GM12878 (cell line): ENCODE measurements at regions not wholly inside any gene's neighbourhood (a gene's known extent, or its start where the extent isn't known, plus 50 kb on each side); places are given as distances from the start of the nearest gene placed in this dataset.

Source experiments
- ATAC-seq: fragments of 200-7000 bp; cut with Tn5 transposase; 3 replicates; pipeline ENCODE4 v1.9.1; 2020; ENCODE audit warnings: mild to moderate bottlenecking, moderate library complexity
- BruUV-seq: library from RNA; stranded (reverse); fragments of 400-500 nt; replicated peaks from 2 replicates; lab custom pipeline; 2021; lab: Mats Ljungman, UMichigan
- CTCF ChIA-PET: fragments of 300-600 bp; sonication (Branson Sonifier 250); formaldehyde crosslinking; extraction: SDS; loops from one replicate; lab custom pipeline; 2021; ENCODE audit warnings: inconsistent platforms; lab: Yijun Ruan, JAX
- POLR2A ChIA-PET: fragments of 350-600 bp; formaldehyde crosslinking; extraction: SDS; loops from one replicate; lab custom pipeline; 2021; ENCODE audit warnings: inconsistent platforms; lab: Charles Lee
- RAD21 ChIA-PET: fragments of 300-600 bp; sonication (Branson Sonifier 250); formaldehyde crosslinking; loops from one replicate; lab custom pipeline; 2023; ENCODE audit warnings: antibody characterized with exemption; ENCODE audit not compliant: unreplicated experiment; lab: Charles Lee
- SMC1A ChIA-PET: fragments of 300-600 bp; sonication (Branson Sonifier 250); formaldehyde crosslinking; loops from one replicate; lab custom pipeline; 2023; ENCODE audit not compliant: unreplicated experiment, uncharacterized antibody; lab: Charles Lee
- DNase-seq: peaks from one replicate; pipeline ENCODE4 v3.0.0-alpha.2; 2011; ENCODE audit warnings: low read depth, low spot score
- FAIRE-seq: peaks from 3 replicates; lab custom pipeline; 2011; peaks lifted over from hg19 to GRCh38; lab: Jason Lieb, UNC
- H2AFZ ChIP-seq: 2 replicates; pipeline ENCODE4 v1.6.0; 2011; ENCODE audit warnings: low read depth, low read length, control low read depth; ENCODE audit not compliant: control insufficient read depth
- H3K27ac ChIP-seq: 2 replicates; pipeline ENCODE4 v1.5.1; 2011; ENCODE audit warnings: control low read depth; ENCODE audit not compliant: control insufficient read depth, insufficient read depth
- H3K27me3 ChIP-seq, 2 experiments: replicated peaks in 1 of 2; 2 replicates each; pipeline versions ENCODE4 v1.6.0 to v1.6.1; 2011; ENCODE audit warnings: low read length in 1 of 2; ENCODE audit not compliant: control insufficient read depth in 2 of 2, insufficient read depth in 2 of 2
- H3K36me3 ChIP-seq, 2 experiments: 2 replicates each; pipeline ENCODE4 v1.5.1; 2011; ENCODE audit warnings: low read length in 1 of 2; ENCODE audit not compliant: control insufficient read depth in 2 of 2, insufficient read depth in 2 of 2
- H3K4me1 ChIP-seq: 2 replicates; pipeline ENCODE4 v1.6.1; 2011; ENCODE audit warnings: mild to moderate bottlenecking, low read length, moderate library complexity, mixed read lengths; ENCODE audit not compliant: control insufficient read depth, insufficient read depth
- H3K4me2 ChIP-seq: 2 replicates; pipeline ENCODE4 v1.6.0; 2011; ENCODE audit warnings: control low read depth; ENCODE audit not compliant: control insufficient read depth, insufficient read depth
- H3K4me3 ChIP-seq: fragments of 200-600 bp; sonication (generic); 2 replicates; pipeline ENCODE4 v1.5.1; 2016
- H3K79me2 ChIP-seq: 2 replicates; pipeline ENCODE4 v1.6.0; 2011; ENCODE audit warnings: low read length; ENCODE audit not compliant: control insufficient read depth, insufficient read depth
- H3K9ac ChIP-seq: 2 replicates; pipeline ENCODE4 v1.8.0; 2011; ENCODE audit warnings: low read length, control low read depth, mixed read lengths; ENCODE audit not compliant: control insufficient read depth, insufficient read depth
- H3K9me3 ChIP-seq: replicated peaks from 3 replicates; pipeline ENCODE4 v1.5.1; 2011; ENCODE audit warnings: mild to moderate bottlenecking, low read length; ENCODE audit not compliant: control insufficient read depth, insufficient read depth
- H4K20me1 ChIP-seq: 2 replicates; pipeline ENCODE4 v1.6.0; 2011; ENCODE audit not compliant: control insufficient read depth, insufficient read depth
- CBX3 ChIP-seq: fragments of 200-600 bp; sonication (generic); IDR thresholded peaks from 2 replicates; pipeline ENCODE4 v1.6.1; 2016; ENCODE audit warnings: low read depth, borderline replicate concordance
- CBX5 ChIP-seq: sonication (generic); IDR thresholded peaks from 2 replicates; pipeline ENCODE4 v1.6.1; 2016; ENCODE audit warnings: low read depth, moderate library complexity, mild to moderate bottlenecking, inconsistent platforms
- CHD4 ChIP-seq: fragments of 200-600 bp; sonication (generic); IDR thresholded peaks from 2 replicates; pipeline ENCODE4 v1.6.1; 2016; ENCODE audit warnings: mild to moderate bottlenecking
- CREM ChIP-seq: IDR thresholded peaks from 2 replicates; pipeline ENCODE4 v1.6.1; 2014; ENCODE audit warnings: antibody characterized with exemption, low read depth
- DPF2 ChIP-seq: fragments of 450-650 bp; IDR thresholded peaks from 2 replicates; pipeline ENCODE4 v1.6.1; 2017; ENCODE audit warnings: mild to moderate bottlenecking
- EED ChIP-seq: sonication (generic); IDR thresholded peaks from 2 replicates; pipeline ENCODE4 v1.6.1; 2016; ENCODE audit warnings: antibody characterized with exemption, low read depth
- HDAC2 ChIP-seq: fragments of 200-600 bp; sonication (generic); IDR thresholded peaks from 2 replicates; pipeline ENCODE4 v1.6.1; 2017
- HDGF ChIP-seq: fragments of 450-650 bp; IDR thresholded peaks from 2 replicates; pipeline ENCODE4 v1.6.1; 2016; ENCODE audit warnings: antibody characterized with exemption
- MYB ChIP-seq: fragments of 150-350 bp; IDR thresholded peaks from 2 replicates; pipeline ENCODE4 v1.6.1; 2014; ENCODE audit warnings: mild to moderate bottlenecking, low read depth, low read length, borderline replicate concordance
- NFXL1 ChIP-seq: fragments of 450-650 bp; IDR thresholded peaks from 2 replicates; pipeline ENCODE4 v1.6.1; 2017; ENCODE audit warnings: antibody characterized with exemption, mild to moderate bottlenecking, borderline replicate concordance
- NFYA ChIP-seq: IDR thresholded peaks from 2 replicates; pipeline ENCODE4 v1.6.1; 2011; ENCODE audit warnings: low read depth, mild to moderate bottlenecking, low read length, improper control_type of control experiment, borderline replicate concordance
- NKRF ChIP-seq: fragments of 450-650 bp; conservative IDR thresholded peaks from 2 replicates; pipeline ENCODE4 v1.6.1; 2017; ENCODE audit warnings: mild to moderate bottlenecking, moderate library complexity
- RB1 ChIP-seq: fragments of 450-650 bp; formaldehyde crosslinking; IDR thresholded peaks from 2 replicates; pipeline ENCODE4 v1.6.1; 2017; ENCODE audit warnings: mild to moderate bottlenecking, borderline replicate concordance
- RELB ChIP-seq: fragments of 450-650 bp; IDR thresholded peaks from 2 replicates; pipeline ENCODE4 v1.6.1; 2017; ENCODE audit warnings: low read depth, mild to moderate bottlenecking, moderate library complexity
- SMARCA5 ChIP-seq: fragments of 450-650 bp; IDR thresholded peaks from 2 replicates; pipeline ENCODE4 v1.6.1; 2017; ENCODE audit warnings: mild to moderate bottlenecking
- SUPT20H ChIP-seq: IDR thresholded peaks from 2 replicates; pipeline ENCODE4 v1.6.1; 2011; ENCODE audit warnings: low read depth, mild to moderate bottlenecking, low read length, moderate library complexity, borderline replicate concordance; ENCODE audit not compliant: control insufficient read depth
- TARDBP ChIP-seq: IDR thresholded peaks from 2 replicates; pipeline ENCODE4 v1.6.1; 2016; ENCODE audit warnings: borderline replicate concordance
- ZBTB4 ChIP-seq: fragments of 450-650 bp; formaldehyde crosslinking; IDR thresholded peaks from 2 replicates; pipeline ENCODE4 v1.4.0; 2022; ENCODE audit warnings: mild to moderate bottlenecking, moderate library complexity
- ZNF622 ChIP-seq: fragments of 450-650 bp; IDR thresholded peaks from 2 replicates; pipeline ENCODE4 v1.6.1; 2017; ENCODE audit warnings: mild to moderate bottlenecking, inconsistent platforms
- WGBS: methylation state at CpG from one replicate; pipeline ENCODE4 v1.1.6; 2016; ENCODE audit warnings: low lambda C conversion rate; ENCODE audit not compliant: insufficient replicate concordance, insufficient coverage; ENCODE audit errors: missing lambda C conversion rate; 5-methylcytosine and 5-hydroxymethylcytosine counted together
- in situ Hi-C: fragments of 300-500 bp; cut with MboI; formaldehyde crosslinking; loops from 9 replicates; pipeline ENCODE4 v1.14.3; 2018; ENCODE audit warnings: mixed read lengths
- intact Hi-C: fragments of 100-400 bp; cut with micrococcal nuclease; formaldehyde crosslinking; loops from one replicate; pipeline ENCODE4 v1.14.2; 2022; ENCODE audit not compliant: unreplicated experiment

- ChIA-PET POLR2A (no interaction called here), RAD21 (no interaction called here), CTCF (no interaction called here), SMC1A (no interaction called here)
- Histone ChIP-seq H3K9me3 (no peaks in the 10 kb centered on the region), H3K9ac (no peak overlapping the region), H3K27ac (no peak overlapping the region), H4K20me1 (no peaks in the 10 kb centered on the region), H2AFZ (no peak overlapping the region), H3K27me3 (peaks cover 1 to 2% of the 10 kb centered on the region in 2 experiments; a peak in 3 of 4 replicates), H3K36me3 (no peaks in the 10 kb centered on the region), H3K4me1 (no peaks in the 10 kb centered on the region), H3K79me2 (no peaks in the 10 kb centered on the region), H3K4me3 (no peak overlapping the region), H3K4me2 (no peak overlapping the region)
- no peak for DNase-seq
- intact Hi-C loops (no loop called here), in situ Hi-C loops (no loop called here)
- FAIRE-seq = no peak
- WGBS = 16% methylated on average over 22 of the region's 22 CpGs
- no peak for ATAC-seq
- TF ChIP-seq MYB (no peak), CHD4 (no peak), CBX5 (no peak), HDGF (no peak), CBX3 (no peak), NKRF (no peak), ZNF622 (no peak), ZBTB4 (no peak), RB1 (no peak), DPF2 (no peak), SUPT20H (no peak), NFXL1 (no peak), TARDBP (no peak), SMARCA5 (no peak), NFYA (no peak), RELB (no peak), EED (no peak), CREM (no peak), HDAC2 (no peak)
- no TSS peak for BruUV-seq
Measured at GRCh38 chr7:155954550-155955366, 142.5 kb upstream of the SHH start.
